ENCODE measurements at regions not wholly inside any gene's neighbourhood (a gene's known extent, or its start where the extent isn't known, plus 50 kb on each side); places are given as distances from the start of the nearest gene placed in this dataset.

- DNase-seq = no peak
Measured at GRCh38 chr3:188080091-188080490, 73.9 kb upstream of the LPP start.

- no peak for DNase-seq
Measured at GRCh38 chr3:188082031-188082430, 71.9 kb upstream of the LPP start.

- no peak for DNase-seq
Measured at GRCh38 chr3:188082450-188082849, 71.5 kb upstream of the LPP start.

GRCh38 chr3:188083011-188083410 is 70.9 kb upstream of the LPP start:
- no peak for DNase-seq

GRCh38 chr3:188084752-188085583 is 69.0 kb upstream of the LPP start:
- no peak for DNase-seq

- no peak for DNase-seq
Measured at GRCh38 chr3:188085584-188086560, 68.1 kb upstream of the LPP start.

GRCh38 chr3:188088948-188089685 is 64.8 kb upstream of the LPP start:
- no peak for DNase-seq

GRCh38 chr3:188090620-188091309 is 63.2 kb upstream of the LPP start:
- no peak for DNase-seq

- no peak for DNase-seq
Measured at GRCh38 chr3:188091746-188092145, 62.2 kb upstream of the LPP start.

- no peak for DNase-seq
Measured at GRCh38 chr3:188092648-188093047, 61.3 kb upstream of the LPP start.

GRCh38 chr3:188095431-188095830 is 58.5 kb upstream of the LPP start:
- DNase-seq = no peak

GRCh38 chr3:188097791-188098190 is 56.2 kb upstream of the LPP start:
- DNase-seq = no peak

- DNase-seq = no peak
Measured at GRCh38 chr3:188099907-188100306, 54.0 kb upstream of the LPP start.

GRCh38 chr3:188102861-188103547 is 51.0 kb upstream of the LPP start:
- no peak for DNase-seq

- DNase-seq = no peak
Measured at GRCh38 chr3:188104050-188104449, 49.9 kb upstream of the LPP start.
